GM23338 (cell line): ENCODE measurements at regions not wholly inside any gene's neighbourhood (a gene's known extent, or its start where the extent isn't known, plus 50 kb on each side); places are given as distances from the start of the nearest gene placed in this dataset.

ENCODE experiments used
- ATAC-seq: fragments of 200-7000 bp; cut with Tn5 transposase; 3 replicates; pipeline ENCODE4 v1.9.1; 2020
- DNase-seq: peaks from one replicate; pipeline ENCODE4 v3.0.0-alpha.2; 2015; ENCODE audit warnings: low spot score
- H2AFZ ChIP-seq: fragments of 200-600 bp; sonication (generic); 2 replicates; pipeline ENCODE4 v1.8.0; 2016; ENCODE audit warnings: antibody characterized with exemption, mild to moderate bottlenecking, moderate library complexity
- H3F3A ChIP-seq: fragments of 200-600 bp; sonication (generic); replicated peaks from 2 replicates; pipeline ENCODE4 v1.8.0; 2017; ENCODE audit warnings: antibody characterized with exemption, mixed run types, low read depth
- H3K27ac ChIP-seq: fragments of 200-600 bp; sonication (generic); 2 replicates; pipeline ENCODE4 v1.6.1; 2016; ENCODE audit warnings: low read depth
- H3K27me3 ChIP-seq: fragments of 200-600 bp; sonication (generic); 2 replicates; pipeline ENCODE4 v1.8.0; 2016; ENCODE audit warnings: mild to moderate bottlenecking, mixed run types, moderate library complexity; ENCODE audit not compliant: insufficient read depth
- H3K36me3 ChIP-seq: fragments of 200-600 bp; sonication (generic); 2 replicates; pipeline ENCODE4 v1.8.0; 2016; ENCODE audit warnings: mild to moderate bottlenecking; ENCODE audit not compliant: insufficient read depth
- H3K4me1 ChIP-seq: fragments of 200-600 bp; sonication (generic); 2 replicates; pipeline ENCODE4 v1.8.0; 2016; ENCODE audit warnings: mild to moderate bottlenecking, moderate library complexity; ENCODE audit not compliant: insufficient read depth
- H3K4me2 ChIP-seq: fragments of 200-600 bp; sonication (generic); 2 replicates; pipeline ENCODE4 v1.7.1; 2017; ENCODE audit warnings: mixed run types
- H3K4me3 ChIP-seq: fragments of 200-600 bp; sonication (generic); 2 replicates; pipeline ENCODE4 v1.6.1; 2016; ENCODE audit warnings: mixed run types
- H3K79me2 ChIP-seq: fragments of 200-600 bp; sonication (generic); replicated peaks from 2 replicates; pipeline ENCODE4 v1.8.0; 2017; ENCODE audit warnings: mild to moderate bottlenecking; ENCODE audit not compliant: insufficient read depth
- H3K9me2 ChIP-seq: fragments of 200-600 bp; sonication (generic); 2 replicates; pipeline ENCODE4 v1.8.0; 2017; ENCODE audit not compliant: insufficient read depth
- H4K20me1 ChIP-seq: fragments of 200-600 bp; sonication (generic); replicated peaks from 2 replicates; pipeline ENCODE4 v1.8.0; 2017; ENCODE audit warnings: mild to moderate bottlenecking; ENCODE audit not compliant: insufficient read depth
- H3K27ac Mint-ChIP-seq: 2 replicates; pipeline ENCODE4 v1.8.0; 2020; ENCODE audit warnings: inconsistent platforms, mild to moderate bottlenecking, moderate library complexity, mixed read lengths
- H3K27me3 Mint-ChIP-seq: 3 replicates; pipeline ENCODE4 v1.8.0; 2022; ENCODE audit warnings: low read depth, mild to moderate bottlenecking, moderate library complexity, mixed read lengths, inconsistent platforms; ENCODE audit not compliant: insufficient read depth, poor library complexity
- H3K36me3 Mint-ChIP-seq: 3 replicates; pipeline ENCODE4 v1.8.0; 2021; ENCODE audit warnings: low read depth, mild to moderate bottlenecking, inconsistent platforms, moderate library complexity, mixed read lengths
- H3K4me1 Mint-ChIP-seq: 3 replicates; pipeline ENCODE4 v1.8.0; 2020; ENCODE audit warnings: mild to moderate bottlenecking, inconsistent platforms, mixed read lengths
- H3K4me3 Mint-ChIP-seq: 3 replicates; pipeline ENCODE4 v1.8.0; 2021; ENCODE audit warnings: moderate library complexity, mild to moderate bottlenecking, inconsistent platforms, mixed read lengths
- H3K9me3 Mint-ChIP-seq: 3 replicates; pipeline ENCODE4 v1.8.0; 2020; ENCODE audit warnings: moderate library complexity, mild to moderate bottlenecking, inconsistent platforms, mixed read lengths
- ETS1 ChIP-seq: IDR thresholded peaks from 2 replicates; pipeline ENCODE4 v1.6.1; 2016; ENCODE audit warnings: antibody characterized with exemption
- EZH2 ChIP-seq: fragments of 200-600 bp; sonication (generic); IDR thresholded peaks from one replicate; pipeline ENCODE4 v1.8.0; 2017; ENCODE audit warnings: antibody characterized with exemption, mild to moderate bottlenecking, low read depth; ENCODE audit not compliant: unreplicated experiment
- EZH2phosphoT487 ChIP-seq: fragments of 200-600 bp; sonication (generic); IDR thresholded peaks from one replicate; pipeline ENCODE4 v1.8.1; 2018; ENCODE audit warnings: antibody characterized with exemption; ENCODE audit not compliant: unreplicated experiment
- JUNB ChIP-seq: IDR thresholded peaks from one replicate; pipeline ENCODE4 v1.6.1; 2016; ENCODE audit warnings: antibody characterized with exemption; ENCODE audit not compliant: unreplicated experiment
- NANOG ChIP-seq: IDR thresholded peaks from 2 replicates; pipeline ENCODE4 v1.6.1; 2016; ENCODE audit warnings: antibody characterized with exemption, borderline replicate concordance
- POLR2AphosphoS5 ChIP-seq: IDR thresholded peaks from 2 replicates; pipeline ENCODE4 v1.6.1; 2016; ENCODE audit warnings: antibody characterized with exemption, low read depth
- STAT1 ChIP-seq: IDR thresholded peaks from one replicate; pipeline ENCODE4 v1.6.1; 2016; ENCODE audit warnings: antibody characterized with exemption; ENCODE audit not compliant: unreplicated experiment
- ZNF331 ChIP-seq: fragments of 250-450 bp; sonication (Bioruptor Pico); IDR thresholded peaks from 2 replicates; pipeline ENCODE4 v1.5.0; 2020; ENCODE audit warnings: low read depth, mild to moderate bottlenecking, moderate library complexity
- ZNF462 ChIP-seq: fragments of 250-450 bp; sonication (Bioruptor Pico); IDR thresholded peaks from 2 replicates; pipeline ENCODE4 v1.5.0; 2020; ENCODE audit warnings: mild to moderate bottlenecking, moderate library complexity
- TF ChIP-seq, protein P1 (sequence below): IDR thresholded peaks from one replicate; pipeline ENCODE4 v1.6.1; 2018; ENCODE audit warnings: antibody characterized with exemption; ENCODE audit not compliant: unreplicated experiment

GRCh38 chr14:38770251-38770650 is 332.8 kb downstream of the SEC23A start (continued):
- TF ChIP-seq, protein P1, sequence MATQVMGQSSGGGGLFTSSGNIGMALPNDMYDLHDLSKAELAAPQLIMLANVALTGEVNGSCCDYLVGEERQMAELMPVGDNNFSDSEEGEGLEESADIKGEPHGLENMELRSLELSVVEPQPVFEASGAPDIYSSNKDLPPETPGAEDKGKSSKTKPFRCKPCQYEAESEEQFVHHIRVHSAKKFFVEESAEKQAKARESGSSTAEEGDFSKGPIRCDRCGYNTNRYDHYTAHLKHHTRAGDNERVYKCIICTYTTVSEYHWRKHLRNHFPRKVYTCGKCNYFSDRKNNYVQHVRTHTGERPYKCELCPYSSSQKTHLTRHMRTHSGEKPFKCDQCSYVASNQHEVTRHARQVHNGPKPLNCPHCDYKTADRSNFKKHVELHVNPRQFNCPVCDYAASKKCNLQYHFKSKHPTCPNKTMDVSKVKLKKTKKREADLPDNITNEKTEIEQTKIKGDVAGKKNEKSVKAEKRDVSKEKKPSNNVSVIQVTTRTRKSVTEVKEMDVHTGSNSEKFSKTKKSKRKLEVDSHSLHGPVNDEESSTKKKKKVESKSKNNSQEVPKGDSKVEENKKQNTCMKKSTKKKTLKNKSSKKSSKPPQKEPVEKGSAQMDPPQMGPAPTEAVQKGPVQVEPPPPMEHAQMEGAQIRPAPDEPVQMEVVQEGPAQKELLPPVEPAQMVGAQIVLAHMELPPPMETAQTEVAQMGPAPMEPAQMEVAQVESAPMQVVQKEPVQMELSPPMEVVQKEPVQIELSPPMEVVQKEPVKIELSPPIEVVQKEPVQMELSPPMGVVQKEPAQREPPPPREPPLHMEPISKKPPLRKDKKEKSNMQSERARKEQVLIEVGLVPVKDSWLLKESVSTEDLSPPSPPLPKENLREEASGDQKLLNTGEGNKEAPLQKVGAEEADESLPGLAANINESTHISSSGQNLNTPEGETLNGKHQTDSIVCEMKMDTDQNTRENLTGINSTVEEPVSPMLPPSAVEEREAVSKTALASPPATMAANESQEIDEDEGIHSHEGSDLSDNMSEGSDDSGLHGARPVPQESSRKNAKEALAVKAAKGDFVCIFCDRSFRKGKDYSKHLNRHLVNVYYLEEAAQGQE: no peak
- TF ChIP-seq EZH2: no peak
- TF ChIP-seq NANOG: no peak
- TF ChIP-seq ZNF331 (CRISPR knock-in tag): no peak
- TF ChIP-seq EZH2phosphoT487: no peak

DNA sequence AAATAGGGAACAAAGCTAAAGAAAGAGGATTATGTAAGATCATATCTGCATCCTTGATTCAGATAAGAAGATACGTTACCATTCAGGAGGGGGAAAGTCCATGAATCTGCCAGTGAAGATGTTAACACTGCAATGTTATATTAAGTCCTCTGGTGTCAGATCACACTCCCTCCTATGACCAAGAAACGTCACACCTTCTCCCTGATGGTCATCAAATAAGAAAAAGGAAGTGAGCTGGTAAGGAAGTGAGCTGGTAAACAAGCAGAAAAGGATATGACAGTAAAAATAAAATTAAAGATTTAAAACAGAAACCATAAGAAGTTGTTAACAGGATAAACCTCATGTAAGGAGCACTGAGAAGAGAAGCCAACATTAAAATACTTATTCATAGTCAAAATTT is 340.2 kb downstream of the SEC23A start:
- H3K36me3 ChIP-seq: 0 out of 2 replicates have a peak, but pooled peaks cover 3% of the 10 kb centered on the region
- ATAC-seq (no peak), DNase-seq (no peak)
- Mint-ChIP-seq H3K36me3 (peaks cover 8% of the 10 kb centered on the region; the same call in 2 of the 3 replicates), H3K4me1 (peaks cover 5% of the 10 kb centered on the region; the same call in 1 of the 3 replicates), H3K9me3 (peaks cover 34% of the 10 kb centered on the region), H3K4me3 (no peak overlapping the region), H3K27ac (no peak overlapping the region), H3K27me3 (no peaks in the 10 kb centered on the region)
- no peaks in the 10 kb centered on the region for H3K27me3 ChIP-seq
- H3F3A ChIP-seq: no peaks in the 10 kb centered on the region
- no peaks in the 10 kb centered on the region for H3K79me2 ChIP-seq
- H4K20me1 ChIP-seq: no peaks in the 10 kb centered on the region
- H3K4me1 ChIP-seq: no peaks in the 10 kb centered on the region
- H3K4me3 ChIP-seq: no peak overlapping the region
- H2AFZ ChIP-seq: no peak overlapping the region
- H3K9me2 ChIP-seq: peaks cover 8% of the 10 kb centered on the region
- no peak overlapping the region for H3K27ac ChIP-seq
- H3K4me2 ChIP-seq: no peak overlapping the region
- TF ChIP-seq ZNF331 (CRISPR knock-in tag) (no peak), EZH2phosphoT487 (no peak), STAT1 (no peak), JUNB (no peak), POLR2AphosphoS5 (no peak), NANOG (no peak), EZH2 (no peak), ETS1 (no peak), ZNF462 (CRISPR knock-in tag) (no peak)
- TF ChIP-seq, protein P1: no peak
